Coronary artery (tissue), 2 donors: ENCODE measurements at regions not wholly inside any gene's neighbourhood (a gene's known extent, or its start where the extent isn't known, plus 50 kb on each side); places are given as distances from the start of the nearest gene placed in this dataset.

Source experiments
- DNase-seq: peaks from one replicate; pipeline ENCODE4 v3.0.0-alpha.2; 2017; ENCODE audit warnings: low spot score
- H3K27ac ChIP-seq, 2 donors: fragments of 200-600 bp; sonication (generic); one replicate each; pipeline ENCODE4 v1.5.1; 2016 to 2019
- H3K4me3 ChIP-seq: fragments of 200-600 bp; sonication (generic); 2 replicates; pipeline ENCODE4 v1.5.1; 2016; ENCODE audit warnings: mild to moderate bottlenecking, moderate library complexity
- CTCF ChIP-seq: fragments of 200-600 bp; sonication (generic); IDR thresholded peaks from one replicate; pipeline ENCODE4 v1.5.1; 2019; ENCODE audit warnings: antibody characterized with exemption

GRCh38 chr9:87290241-87291052 lies 207.2 kb upstream of the DAPK1 start:
- no peak for TF ChIP-seq CTCF
- no peak for DNase-seq
- Histone ChIP-seq H3K4me3 (no peak overlapping the region), H3K27ac (no peak overlapping the region)

- Histone ChIP-seq H3K4me3 (no peak overlapping the region), H3K27ac (no peak overlapping the region)
- DNase-seq = no peak
- no peak for TF ChIP-seq CTCF
Observed at GRCh38 chr9:87292449-87293191, 205.0 kb upstream of the DAPK1 start.

GRCh38 chr9:87294126-87294525 lies 203.5 kb upstream of the DAPK1 start:
- Histone ChIP-seq H3K4me3 (no peak overlapping the region), H3K27ac (no peak overlapping the region)
- TF ChIP-seq CTCF = no peak
- no peak for DNase-seq

- Histone ChIP-seq H3K4me3 (no peak overlapping the region), H3K27ac (no peak overlapping the region)
- TF ChIP-seq CTCF = no peak
- DNase-seq = no peak
Observed at GRCh38 chr9:87300915-87301314, 196.8 kb upstream of the DAPK1 start.

- no peak overlapping the region for H3K27ac ChIP-seq
- no peak overlapping the region for H3K4me3 ChIP-seq
- TF ChIP-seq CTCF = no peak
- DNase-seq = no peak
Observed at GRCh38 chr9:87301371-87301770, 196.3 kb upstream of the DAPK1 start.

- no peak for TF ChIP-seq CTCF
- DNase-seq = no peak
- Histone ChIP-seq H3K4me3 (no peak overlapping the region), H3K27ac (no peak overlapping the region)
Observed at GRCh38 chr9:87305151-87305550, 192.5 kb upstream of the DAPK1 start.

- TF ChIP-seq CTCF = no peak
- no peak overlapping the region for H3K27ac ChIP-seq
- H3K4me3 ChIP-seq = no peak overlapping the region
- DNase-seq = no peak
Observed at GRCh38 chr9:87306006-87306405, 191.7 kb upstream of the DAPK1 start.
